ENCODE measurements at regions not wholly inside any gene's neighbourhood (a gene's known extent, or its start where the extent isn't known, plus 50 kb on each side); places are given as distances from the start of the nearest gene placed in this dataset.

GRCh38 chr2:192952245-192952644, 757.5 kb upstream of the TMEFF2 start:
- TF ChIP-seq, protein P1, sequence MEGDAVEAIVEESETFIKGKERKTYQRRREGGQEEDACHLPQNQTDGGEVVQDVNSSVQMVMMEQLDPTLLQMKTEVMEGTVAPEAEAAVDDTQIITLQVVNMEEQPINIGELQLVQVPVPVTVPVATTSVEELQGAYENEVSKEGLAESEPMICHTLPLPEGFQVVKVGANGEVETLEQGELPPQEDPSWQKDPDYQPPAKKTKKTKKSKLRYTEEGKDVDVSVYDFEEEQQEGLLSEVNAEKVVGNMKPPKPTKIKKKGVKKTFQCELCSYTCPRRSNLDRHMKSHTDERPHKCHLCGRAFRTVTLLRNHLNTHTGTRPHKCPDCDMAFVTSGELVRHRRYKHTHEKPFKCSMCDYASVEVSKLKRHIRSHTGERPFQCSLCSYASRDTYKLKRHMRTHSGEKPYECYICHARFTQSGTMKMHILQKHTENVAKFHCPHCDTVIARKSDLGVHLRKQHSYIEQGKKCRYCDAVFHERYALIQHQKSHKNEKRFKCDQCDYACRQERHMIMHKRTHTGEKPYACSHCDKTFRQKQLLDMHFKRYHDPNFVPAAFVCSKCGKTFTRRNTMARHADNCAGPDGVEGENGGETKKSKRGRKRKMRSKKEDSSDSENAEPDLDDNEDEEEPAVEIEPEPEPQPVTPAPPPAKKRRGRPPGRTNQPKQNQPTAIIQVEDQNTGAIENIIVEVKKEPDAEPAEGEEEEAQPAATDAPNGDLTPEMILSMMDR (IDR thresholded peaks at IDR 0.05), result no peak
- TF ChIP-seq EP300 (IDR thresholded peaks at IDR 0.05), result no peak
- no peak for TF ChIP-seq POLR2AphosphoS5 (IDR thresholded peaks at IDR 0.05)
- no peak for TF ChIP-seq POLR2A (IDR thresholded peaks at IDR 0.05)

Measured in sigmoid colon (tissue), 4 donors.